H9 (cell line): ENCODE measurements at regions not wholly inside any gene's neighbourhood (a gene's known extent, or its start where the extent isn't known, plus 50 kb on each side); places are given as distances from the start of the nearest gene placed in this dataset.

Experiments
- DNase-seq: peaks from one replicate; pipeline ENCODE4 v3.0.0-alpha.2; 2017
- H2AFZ ChIP-seq: one replicate; pipeline ENCODE4 v1.6.1; 2013; ENCODE audit warnings: mild to moderate bottlenecking, low read length, control low read depth, moderate library complexity
- H2AK5ac ChIP-seq: 2 replicates; pipeline ENCODE4 v1.6.1; 2013; ENCODE audit warnings: low read length, control low read depth, mixed read lengths; ENCODE audit not compliant: insufficient read length
- H2BK120ac ChIP-seq: one replicate; pipeline ENCODE4 v1.6.1; 2013; ENCODE audit warnings: low read depth, mild to moderate bottlenecking, low read length, control low read depth, inconsistent platforms; ENCODE audit not compliant: poor library complexity, severe bottlenecking
- H2BK12ac ChIP-seq: 2 replicates; pipeline ENCODE4 v1.6.1; 2013; ENCODE audit warnings: low read length, control low read depth, mixed read lengths, low read depth; ENCODE audit not compliant: insufficient read length
- H2BK15ac ChIP-seq: 2 replicates; pipeline ENCODE4 v1.6.1; 2013; ENCODE audit warnings: low read depth, low read length, control low read depth
- H2BK20ac ChIP-seq: one replicate; pipeline ENCODE4 v1.6.1; 2013; ENCODE audit warnings: low read depth, mild to moderate bottlenecking, low read length, control low read depth, inconsistent platforms; ENCODE audit not compliant: poor library complexity, severe bottlenecking
- H2BK5ac ChIP-seq: 2 replicates; pipeline ENCODE4 v1.6.1; 2013; ENCODE audit warnings: low read length, control low read depth, mixed read lengths; ENCODE audit not compliant: insufficient read length
- H3K14ac ChIP-seq: 2 replicates; pipeline ENCODE4 v1.6.1; 2013; ENCODE audit warnings: low read length, control low read depth; ENCODE audit not compliant: insufficient read depth
- H3K18ac ChIP-seq: 2 replicates; pipeline ENCODE4 v1.6.1; 2013; ENCODE audit warnings: low read depth, mild to moderate bottlenecking, mixed read lengths, low read length, control low read depth; ENCODE audit not compliant: insufficient read length
- H3K23ac ChIP-seq: 2 replicates; pipeline ENCODE4 v1.6.1; 2013; ENCODE audit warnings: low read length, control low read depth, mixed read lengths, low read depth; ENCODE audit not compliant: insufficient read length
- H3K23me2 ChIP-seq: 2 replicates; pipeline ENCODE4 v1.6.1; 2013; ENCODE audit warnings: low read depth, mild to moderate bottlenecking, mixed read lengths, low read length, control low read depth; ENCODE audit not compliant: insufficient read length, poor library complexity, severe bottlenecking
- H3K27ac ChIP-seq: 2 replicates; pipeline ENCODE4 v1.5.1; 2013; ENCODE audit warnings: low read length, control low read depth, mixed read lengths, low read depth; ENCODE audit not compliant: insufficient read length
- H3K27me3 ChIP-seq: 2 replicates; pipeline ENCODE4 v1.6.1; 2013; ENCODE audit warnings: low read length, control low read depth, inconsistent platforms; ENCODE audit not compliant: insufficient read depth
- H3K4ac ChIP-seq: 2 replicates; pipeline ENCODE4 v1.6.1; 2013; ENCODE audit warnings: low read depth, mild to moderate bottlenecking, control low read depth, inconsistent platforms, low read length, moderate library complexity
- H3K4me1 ChIP-seq: 2 replicates; pipeline ENCODE4 v1.6.1; 2013; ENCODE audit warnings: low read length, control low read depth, inconsistent platforms; ENCODE audit not compliant: insufficient read depth
- H3K4me2 ChIP-seq: 2 replicates; pipeline ENCODE4 v1.6.1; 2013; ENCODE audit warnings: low read length, control low read depth, mixed read lengths; ENCODE audit not compliant: insufficient read length, insufficient read depth
- H3K56ac ChIP-seq: 2 replicates; pipeline ENCODE4 v1.6.1; 2013; ENCODE audit warnings: low read depth, mild to moderate bottlenecking, mixed read lengths, low read length, control low read depth; ENCODE audit not compliant: insufficient read length
- H3K79me1 ChIP-seq: 2 replicates; pipeline ENCODE4 v1.6.1; 2013; ENCODE audit warnings: low read depth, mild to moderate bottlenecking, moderate library complexity, low read length, control low read depth, inconsistent platforms; ENCODE audit not compliant: insufficient read depth, poor library complexity, severe bottlenecking
- H3K79me2 ChIP-seq: 2 replicates; pipeline ENCODE4 v1.6.1; 2013; ENCODE audit warnings: low read length, control low read depth, inconsistent platforms; ENCODE audit not compliant: insufficient read depth
- H3K9ac ChIP-seq: 2 replicates; pipeline ENCODE4 v1.6.1; 2013; ENCODE audit warnings: low read length, control low read depth, mixed read lengths; ENCODE audit not compliant: insufficient read length; ENCODE audit errors: extremely low read depth
- H3K9me3 ChIP-seq: one replicate; pipeline ENCODE4 v1.6.1; 2013; ENCODE audit warnings: low read depth, low read length, inconsistent platforms; ENCODE audit not compliant: control insufficient read depth
- H3T11ph ChIP-seq: one replicate; pipeline ENCODE4 v1.6.1; 2013; ENCODE audit warnings: mild to moderate bottlenecking, low read length, control low read depth, inconsistent platforms
- H4K20me1 ChIP-seq: one replicate; pipeline ENCODE4 v1.6.1; 2013; ENCODE audit not compliant: control insufficient read depth, insufficient read length, insufficient read depth
- H4K5ac ChIP-seq: 2 replicates; pipeline ENCODE4 v1.6.1; 2013; ENCODE audit warnings: low read depth, mild to moderate bottlenecking, mixed read lengths, low read length, control low read depth; ENCODE audit not compliant: insufficient read length
- H4K8ac ChIP-seq: replicated peaks from 2 replicates; pipeline ENCODE4 v1.6.1; 2013; ENCODE audit warnings: low read length, control low read depth, mixed read lengths, low read depth; ENCODE audit not compliant: insufficient read length
- H4K91ac ChIP-seq: 2 replicates; pipeline ENCODE4 v1.6.1; 2013; ENCODE audit warnings: low read depth, mild to moderate bottlenecking, moderate library complexity, mixed read lengths, low read length, control low read depth; ENCODE audit not compliant: insufficient read length
- H3K27ac Mint-ChIP-seq, 3 experiments: 2 replicates in 2 of 3; 3 replicates in 1 of 3; pipeline ENCODE4 v1.8.0; 2020 to 2021; ENCODE audit warnings: mixed read lengths in 3 of 3, mild to moderate bottlenecking in 1 of 3, moderate library complexity in 1 of 3
- H3K27me3 Mint-ChIP-seq: 2 replicates; pipeline ENCODE4 v1.8.0; 2021; ENCODE audit warnings: low read depth, mild to moderate bottlenecking, moderate library complexity, mixed read lengths
- H3K36me3 Mint-ChIP-seq, 3 experiments: 2 replicates in 2 of 3; 3 replicates in 1 of 3; pipeline ENCODE4 v1.8.0; 2020 to 2021; ENCODE audit warnings: low read depth in 3 of 3, mixed read lengths in 3 of 3; ENCODE audit not compliant: insufficient read depth in 1 of 3
- H3K4me1 Mint-ChIP-seq, 2 experiments: 2 replicates each; pipeline ENCODE4 v1.8.0; 2020; ENCODE audit warnings: mixed read lengths in 2 of 2
- H3K4me3 Mint-ChIP-seq, 2 experiments: 2 replicates in 1 of 2; 3 replicates in 1 of 2; pipeline ENCODE4 v1.8.0; 2020 to 2021; ENCODE audit warnings: mild to moderate bottlenecking in 2 of 2, mixed read lengths in 2 of 2, moderate library complexity in 1 of 2
- H3K9me3 Mint-ChIP-seq, 2 experiments: 2 replicates in 1 of 2; 3 replicates in 1 of 2; pipeline ENCODE4 v1.8.0; 2020; ENCODE audit warnings: mild to moderate bottlenecking in 2 of 2, mixed read lengths in 2 of 2, moderate library complexity in 1 of 2
- WGBS: extraction: QIAGEN DNeasy Blood & Tissue Kit; methylation state at CpG from one replicate; pipeline ENCODE4 v1.1.7; 2013; ENCODE audit warnings: missing lambda C conversion rate, low lambda C conversion rate, mixed read lengths; ENCODE audit not compliant: insufficient read length; ENCODE audit errors: extremely low coverage; 5-methylcytosine and 5-hydroxymethylcytosine counted together
- TF ChIP-seq, protein P1 (sequence below): fragments of 200-600 bp; sonication (generic); conservative IDR thresholded peaks from 3 replicates; pipeline ENCODE4 v1.8.0; 2021; ENCODE audit warnings: antibody characterized with exemption, mild to moderate bottlenecking

DNA sequence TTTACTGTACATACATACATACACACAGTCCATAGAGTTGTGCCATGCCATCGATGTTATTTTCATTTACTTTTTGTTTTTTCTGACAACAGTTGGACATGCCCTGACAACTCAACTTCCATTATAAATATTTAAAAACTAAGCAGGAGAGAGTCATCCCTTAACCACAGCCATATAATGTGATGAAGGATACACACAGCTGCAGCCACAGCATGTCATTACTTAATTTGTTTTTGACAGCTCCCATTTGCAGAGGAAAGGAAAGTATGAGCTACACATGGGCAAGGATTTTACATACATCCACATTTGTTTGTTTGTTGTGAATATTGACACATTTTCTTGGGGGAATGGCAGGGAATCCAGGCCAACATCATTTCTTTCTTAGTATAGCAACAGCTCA is 91.5 kb upstream of the TUT7 start:
- Histone ChIP-seq H4K20me1 (no peaks in the 10 kb centered on the region), H3K14ac (no peak overlapping the region), H2AFZ (no peak overlapping the region), H3K9ac (no peak overlapping the region), H4K91ac (no peak overlapping the region), H2BK15ac (no peak overlapping the region), H3K56ac (no peak overlapping the region), H4K8ac (no peak overlapping the region), H3K4ac (no peak overlapping the region), H2BK5ac (no peak overlapping the region), H3K23me2 (no peaks in the 10 kb centered on the region), H2BK20ac (no peak overlapping the region), H3K4me1 (no peaks in the 10 kb centered on the region), H3K18ac (no peak overlapping the region), H3K9me3 (no peaks in the 10 kb centered on the region), H3K23ac (no peak overlapping the region), H3K79me1 (no peaks in the 10 kb centered on the region), H3K4me2 (no peak overlapping the region), H2AK5ac (no peak overlapping the region), H3T11ph (no peak overlapping the region), H3K79me2 (no peaks in the 10 kb centered on the region), H4K5ac (no peak overlapping the region), H2BK12ac (no peak overlapping the region), H3K27me3 (no peaks in the 10 kb centered on the region), H2BK120ac (no peak overlapping the region), H3K27ac (no peak overlapping the region)
- Mint-ChIP-seq H3K4me1 (peaks cover 7 to 8% of the 10 kb centered on the region in 2 experiments), H3K27ac (no peak overlapping the region), H3K9me3 (no peaks in the 10 kb centered on the region), H3K27me3 (peaks cover 7% of the 10 kb centered on the region), H3K36me3 (no peaks in the 10 kb centered on the region), H3K4me3 (no peak overlapping the region)
- WGBS = no CpG with 5 or more reads among the region's 1 CpG
- no peak for DNase-seq
- TF ChIP-seq, protein P1, sequence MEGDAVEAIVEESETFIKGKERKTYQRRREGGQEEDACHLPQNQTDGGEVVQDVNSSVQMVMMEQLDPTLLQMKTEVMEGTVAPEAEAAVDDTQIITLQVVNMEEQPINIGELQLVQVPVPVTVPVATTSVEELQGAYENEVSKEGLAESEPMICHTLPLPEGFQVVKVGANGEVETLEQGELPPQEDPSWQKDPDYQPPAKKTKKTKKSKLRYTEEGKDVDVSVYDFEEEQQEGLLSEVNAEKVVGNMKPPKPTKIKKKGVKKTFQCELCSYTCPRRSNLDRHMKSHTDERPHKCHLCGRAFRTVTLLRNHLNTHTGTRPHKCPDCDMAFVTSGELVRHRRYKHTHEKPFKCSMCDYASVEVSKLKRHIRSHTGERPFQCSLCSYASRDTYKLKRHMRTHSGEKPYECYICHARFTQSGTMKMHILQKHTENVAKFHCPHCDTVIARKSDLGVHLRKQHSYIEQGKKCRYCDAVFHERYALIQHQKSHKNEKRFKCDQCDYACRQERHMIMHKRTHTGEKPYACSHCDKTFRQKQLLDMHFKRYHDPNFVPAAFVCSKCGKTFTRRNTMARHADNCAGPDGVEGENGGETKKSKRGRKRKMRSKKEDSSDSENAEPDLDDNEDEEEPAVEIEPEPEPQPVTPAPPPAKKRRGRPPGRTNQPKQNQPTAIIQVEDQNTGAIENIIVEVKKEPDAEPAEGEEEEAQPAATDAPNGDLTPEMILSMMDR = no peak
